HepG2 (cell line): ENCODE measurements at regions not wholly inside any gene's neighbourhood (a gene's known extent, or its start where the extent isn't known, plus 50 kb on each side); places are given as distances from the start of the nearest gene placed in this dataset.

Experiments
- CBX1 ChIP-seq: IDR thresholded peaks from one replicate; pipeline ENCODE4 v1.6.1; 2016; ENCODE audit warnings: antibody characterized with exemption, low read depth
- KLF11 ChIP-seq: IDR thresholded peaks from 2 replicates; pipeline ENCODE4 v1.6.1; 2016; ENCODE audit warnings: missing compliant biosample characterization
- MAZ ChIP-seq, 2 experiments: sonication (generic) in 1 of 2; formaldehyde crosslinking in 1 of 2; IDR thresholded peaks; 2 replicates each; pipeline versions ENCODE4 v1.5.0 to v1.6.1; 2012 to 2020; ENCODE audit warnings: low read depth in 2 of 2, mild to moderate bottlenecking in 2 of 2, borderline replicate concordance in 1 of 2, improper control_type of control experiment in 1 of 2, low read length in 1 of 2, missing genetic modification reagents in 1 of 2, moderate library complexity in 1 of 2
- NFKBIZ ChIP-seq: IDR thresholded peaks from 2 replicates; pipeline ENCODE4 v1.6.1; 2018; ENCODE audit warnings: missing genetic modification reagents, missing compliant biosample characterization
- SMARCE1 ChIP-seq: fragments of 450-650 bp; IDR thresholded peaks from 2 replicates; pipeline ENCODE4 v1.6.1; 2017; ENCODE audit warnings: borderline replicate concordance
- SP1 ChIP-seq, 2 experiments: fragments of 450-650 bp in 1 of 2; sonication (generic) in 1 of 2; formaldehyde crosslinking in 1 of 2; IDR thresholded peaks; 2 replicates each; pipeline versions ENCODE4 v1.4.0 to v1.6.1; 2016 to 2020; ENCODE audit warnings: missing genetic modification reagents in 1 of 2
- ZFP36 ChIP-seq: fragments of 150-350 bp; IDR thresholded peaks from 2 replicates; pipeline ENCODE4 v1.6.1; 2018; ENCODE audit warnings: borderline replicate concordance, low read length, low read depth; ENCODE audit not compliant: partially characterized antibody
- ZNF235 ChIP-seq: sonication (generic); formaldehyde crosslinking; IDR thresholded peaks from 2 replicates; pipeline ENCODE4 v1.8.1; 2023; ENCODE audit warnings: mild to moderate bottlenecking, missing genetic modification reagents, borderline replicate concordance
- ZNF350 ChIP-seq: sonication (generic); formaldehyde crosslinking; IDR thresholded peaks from 2 replicates; pipeline ENCODE4 v1.4.0; 2020; ENCODE audit warnings: mild to moderate bottlenecking, low read depth, missing genetic modification reagents, borderline replicate concordance
- ZNF562 ChIP-seq: sonication (generic); formaldehyde crosslinking; IDR thresholded peaks from 2 replicates; pipeline ENCODE4 v1.8.0; 2022; ENCODE audit warnings: missing genetic modification reagents, borderline replicate concordance
- ZNF777 ChIP-seq: sonication (generic); formaldehyde crosslinking; IDR thresholded peaks from 2 replicates; pipeline ENCODE4 v1.4.0; 2020; ENCODE audit warnings: missing genetic modification reagents
- ZNF878 ChIP-seq: sonication (generic); formaldehyde crosslinking; IDR thresholded peaks from 2 replicates; pipeline ENCODE4 v1.8.1; 2023; ENCODE audit warnings: mild to moderate bottlenecking, missing genetic modification reagents, moderate library complexity
- ZNF883 ChIP-seq: sonication (generic); formaldehyde crosslinking; IDR thresholded peaks from 2 replicates; pipeline ENCODE4 v1.5.1; 2020; ENCODE audit warnings: mild to moderate bottlenecking, missing genetic modification reagents; ENCODE audit errors: not compliant biosample characterization
- TF ChIP-seq, protein P1 (sequence below): sonication (generic); formaldehyde crosslinking; IDR thresholded peaks from 2 replicates; pipeline ENCODE4 v1.5.1; 2020; ENCODE audit warnings: mild to moderate bottlenecking, missing genetic modification reagents, borderline replicate concordance
- TF ChIP-seq, protein P2 (sequence below): sonication (generic); formaldehyde crosslinking; IDR thresholded peaks from 2 replicates; pipeline ENCODE4 v1.8.1; 2023; ENCODE audit warnings: mild to moderate bottlenecking, moderate library complexity, missing genetic modification reagents
- TF ChIP-seq, protein P3 (sequence below): sonication (generic); formaldehyde crosslinking; IDR thresholded peaks from 2 replicates; pipeline ENCODE4 v1.5.0; 2020; ENCODE audit warnings: mild to moderate bottlenecking, low read depth, missing genetic modification reagents, borderline replicate concordance
- TF ChIP-seq, protein P4 (sequence below), 2 experiments: sonication (generic) in 1 of 2; formaldehyde crosslinking in 1 of 2; IDR thresholded peaks; 2 replicates each; pipeline versions ENCODE4 v1.5.1 to v1.6.1; 2011 to 2020; ENCODE audit warnings: borderline replicate concordance in 1 of 2, low read depth in 1 of 2, low read length in 1 of 2, mild to moderate bottlenecking in 1 of 2, missing genetic modification reagents in 1 of 2, moderate library complexity in 1 of 2
- TF ChIP-seq, protein P5 (sequence below): IDR thresholded peaks from 2 replicates; pipeline ENCODE4 v1.6.1; 2016
- TF ChIP-seq, protein P6 (sequence below): sonication (generic); formaldehyde crosslinking; IDR thresholded peaks from 2 replicates; pipeline ENCODE4 v1.4.0; 2020; ENCODE audit warnings: missing genetic modification reagents

DNA sequence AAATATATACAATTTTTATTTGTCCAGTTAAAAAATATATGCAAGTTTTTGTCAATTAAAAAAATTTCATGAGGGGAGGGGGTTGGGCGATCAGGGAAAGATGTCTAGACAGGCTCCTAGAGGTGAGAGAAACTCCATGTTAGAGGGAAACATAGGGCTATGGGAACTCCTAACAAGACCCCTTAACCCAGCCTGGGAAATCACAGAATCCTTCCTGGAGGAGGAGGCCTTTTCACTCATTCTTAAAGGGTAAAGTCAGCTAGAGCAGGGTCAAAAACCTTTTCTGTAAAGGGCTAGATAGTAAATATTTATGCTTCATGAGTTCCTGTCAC is 75.9 kb upstream of the PTPN1 start (continued):
- TF ChIP-seq CBX1 (peak; percentile 78), SMARCE1 (no peak), ZNF777 (CRISPR knock-in tag) (no peak), ZFP36 (peak; percentile 98), ZNF350 (CRISPR knock-in tag) (no peak), SP1 (IDR thresholded peaks at IDR 0.05) (no peak), SP1 (CRISPR knock-in tag; IDR thresholded peaks at IDR 0.05) (no peak), ZNF235 (CRISPR knock-in tag) (no peak), ZNF562 (CRISPR knock-in tag) (no peak), KLF11 (CRISPR knock-in tag) (no peak), MAZ (IDR thresholded peaks at IDR 0.05; ENCODE audit: borderline replicate concordance, low read depth, low read length) (peak; percentile 54; the same call in 1 of the 2 replicates), MAZ (CRISPR knock-in tag; IDR thresholded peaks at IDR 0.05; ENCODE audit: low read depth) (no peak), ZNF883 (CRISPR knock-in tag) (no peak), ZNF878 (CRISPR knock-in tag) (no peak), NFKBIZ (CRISPR knock-in tag) (no peak)
- TF ChIP-seq, protein P1, sequence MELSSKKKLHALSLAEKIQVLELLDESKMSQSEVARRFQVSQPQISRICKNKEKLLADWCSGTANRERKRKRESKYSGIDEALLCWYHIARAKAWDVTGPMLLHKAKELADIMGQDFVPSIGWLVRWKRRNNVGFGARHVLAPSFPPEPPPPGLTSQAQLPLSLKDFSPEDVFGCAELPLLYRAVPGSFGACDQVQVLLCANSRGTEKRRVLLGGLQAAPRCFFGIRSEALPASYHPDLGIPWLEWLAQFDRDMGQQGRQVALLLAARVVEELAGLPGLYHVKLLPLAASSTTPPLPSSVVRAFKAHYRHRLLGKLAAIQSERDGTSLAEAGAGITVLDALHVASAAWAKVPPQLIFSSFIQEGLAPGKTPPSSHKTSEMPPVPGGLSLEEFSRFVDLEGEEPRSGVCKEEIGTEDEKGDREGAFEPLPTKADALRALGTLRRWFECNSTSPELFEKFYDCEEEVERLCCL (CRISPR knock-in tag): no peak
- TF ChIP-seq, protein P2, sequence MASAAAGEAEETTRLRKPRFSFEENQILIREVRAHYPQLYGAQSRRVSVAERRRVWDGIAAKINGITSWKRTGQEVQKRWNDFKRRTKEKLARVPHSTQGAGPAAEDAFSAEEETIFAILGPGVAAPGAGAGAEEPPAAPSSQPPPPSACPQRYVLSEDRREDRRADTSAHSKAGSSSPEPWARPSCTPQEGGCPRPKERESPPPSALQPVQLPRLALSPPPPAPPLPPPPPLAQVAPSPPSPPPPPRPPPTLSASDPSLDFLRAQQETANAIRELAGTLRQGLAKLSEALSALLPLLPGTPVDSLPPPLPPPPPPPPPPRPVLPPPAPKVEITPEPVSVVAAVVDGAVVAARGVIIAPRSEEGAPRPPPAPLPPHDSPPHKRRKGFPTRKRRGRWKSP (CRISPR knock-in tag): 0 out of 2 replicates have a peak, but pooled peaks have one; percentile 1
- TF ChIP-seq, protein P3, sequence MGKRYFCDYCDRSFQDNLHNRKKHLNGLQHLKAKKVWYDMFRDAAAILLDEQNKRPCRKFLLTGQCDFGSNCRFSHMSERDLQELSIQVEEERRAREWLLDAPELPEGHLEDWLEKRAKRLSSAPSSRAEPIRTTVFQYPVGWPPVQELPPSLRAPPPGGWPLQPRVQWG (CRISPR knock-in tag): no peak
- TF ChIP-seq, protein P4, sequence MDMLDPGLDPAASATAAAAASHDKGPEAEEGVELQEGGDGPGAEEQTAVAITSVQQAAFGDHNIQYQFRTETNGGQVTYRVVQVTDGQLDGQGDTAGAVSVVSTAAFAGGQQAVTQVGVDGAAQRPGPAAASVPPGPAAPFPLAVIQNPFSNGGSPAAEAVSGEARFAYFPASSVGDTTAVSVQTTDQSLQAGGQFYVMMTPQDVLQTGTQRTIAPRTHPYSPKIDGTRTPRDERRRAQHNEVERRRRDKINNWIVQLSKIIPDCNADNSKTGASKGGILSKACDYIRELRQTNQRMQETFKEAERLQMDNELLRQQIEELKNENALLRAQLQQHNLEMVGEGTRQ (IDR thresholded peaks at IDR 0.05; ENCODE audit: low read depth, low read length): no peak
- TF ChIP-seq, protein P4 (CRISPR knock-in tag; IDR thresholded peaks at IDR 0.05; ENCODE audit: borderline replicate concordance): no peak
- TF ChIP-seq, protein P5, sequence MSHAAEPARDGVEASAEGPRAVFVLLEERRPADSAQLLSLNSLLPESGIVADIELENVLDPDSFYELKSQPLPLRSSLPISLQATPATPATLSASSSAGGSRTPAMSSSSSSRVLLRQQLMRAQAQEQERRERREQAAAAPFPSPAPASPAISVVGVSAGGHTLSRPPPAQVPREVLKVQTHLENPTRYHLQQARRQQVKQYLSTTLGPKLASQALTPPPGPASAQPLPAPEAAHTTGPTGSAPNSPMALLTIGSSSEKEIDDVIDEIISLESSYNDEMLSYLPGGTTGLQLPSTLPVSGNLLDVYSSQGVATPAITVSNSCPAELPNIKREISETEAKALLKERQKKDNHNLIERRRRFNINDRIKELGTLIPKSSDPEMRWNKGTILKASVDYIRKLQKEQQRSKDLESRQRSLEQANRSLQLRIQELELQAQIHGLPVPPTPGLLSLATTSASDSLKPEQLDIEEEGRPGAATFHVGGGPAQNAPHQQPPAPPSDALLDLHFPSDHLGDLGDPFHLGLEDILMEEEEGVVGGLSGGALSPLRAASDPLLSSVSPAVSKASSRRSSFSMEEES: no peak
- TF ChIP-seq, protein P6, sequence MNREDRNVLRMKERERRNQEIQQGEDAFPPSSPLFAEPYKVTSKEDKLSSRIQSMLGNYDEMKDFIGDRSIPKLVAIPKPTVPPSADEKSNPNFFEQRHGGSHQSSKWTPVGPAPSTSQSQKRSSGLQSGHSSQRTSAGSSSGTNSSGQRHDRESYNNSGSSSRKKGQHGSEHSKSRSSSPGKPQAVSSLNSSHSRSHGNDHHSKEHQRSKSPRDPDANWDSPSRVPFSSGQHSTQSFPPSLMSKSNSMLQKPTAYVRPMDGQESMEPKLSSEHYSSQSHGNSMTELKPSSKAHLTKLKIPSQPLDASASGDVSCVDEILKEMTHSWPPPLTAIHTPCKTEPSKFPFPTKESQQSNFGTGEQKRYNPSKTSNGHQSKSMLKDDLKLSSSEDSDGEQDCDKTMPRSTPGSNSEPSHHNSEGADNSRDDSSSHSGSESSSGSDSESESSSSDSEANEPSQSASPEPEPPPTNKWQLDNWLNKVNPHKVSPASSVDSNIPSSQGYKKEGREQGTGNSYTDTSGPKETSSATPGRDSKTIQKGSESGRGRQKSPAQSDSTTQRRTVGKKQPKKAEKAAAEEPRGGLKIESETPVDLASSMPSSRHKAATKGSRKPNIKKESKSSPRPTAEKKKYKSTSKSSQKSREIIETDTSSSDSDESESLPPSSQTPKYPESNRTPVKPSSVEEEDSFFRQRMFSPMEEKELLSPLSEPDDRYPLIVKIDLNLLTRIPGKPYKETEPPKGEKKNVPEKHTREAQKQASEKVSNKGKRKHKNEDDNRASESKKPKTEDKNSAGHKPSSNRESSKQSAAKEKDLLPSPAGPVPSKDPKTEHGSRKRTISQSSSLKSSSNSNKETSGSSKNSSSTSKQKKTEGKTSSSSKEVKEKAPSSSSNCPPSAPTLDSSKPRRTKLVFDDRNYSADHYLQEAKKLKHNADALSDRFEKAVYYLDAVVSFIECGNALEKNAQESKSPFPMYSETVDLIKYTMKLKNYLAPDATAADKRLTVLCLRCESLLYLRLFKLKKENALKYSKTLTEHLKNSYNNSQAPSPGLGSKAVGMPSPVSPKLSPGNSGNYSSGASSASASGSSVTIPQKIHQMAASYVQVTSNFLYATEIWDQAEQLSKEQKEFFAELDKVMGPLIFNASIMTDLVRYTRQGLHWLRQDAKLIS: no peak
